OCI-LY3 (cell line): ENCODE measurements at regions not wholly inside any gene's neighbourhood (a gene's known extent, or its start where the extent isn't known, plus 50 kb on each side); places are given as distances from the start of the nearest gene placed in this dataset.

Experiments
- EZH2phosphoT487 ChIP-seq: fragments of 200-600 bp; shearing (Covaris generic); IDR thresholded peaks from 2 replicates; pipeline ENCODE4 v1.6.1; 2018; ENCODE audit warnings: antibody characterized with exemption, mixed run types, low read depth
- TF ChIP-seq, protein P1 (sequence below): fragments of 200-600, 300-600 bp; sonication (generic); IDR thresholded peaks from 2 replicates; pipeline ENCODE4 v1.5.1; 2014; ENCODE audit warnings: antibody characterized with exemption, low read length, low read depth

DNA sequence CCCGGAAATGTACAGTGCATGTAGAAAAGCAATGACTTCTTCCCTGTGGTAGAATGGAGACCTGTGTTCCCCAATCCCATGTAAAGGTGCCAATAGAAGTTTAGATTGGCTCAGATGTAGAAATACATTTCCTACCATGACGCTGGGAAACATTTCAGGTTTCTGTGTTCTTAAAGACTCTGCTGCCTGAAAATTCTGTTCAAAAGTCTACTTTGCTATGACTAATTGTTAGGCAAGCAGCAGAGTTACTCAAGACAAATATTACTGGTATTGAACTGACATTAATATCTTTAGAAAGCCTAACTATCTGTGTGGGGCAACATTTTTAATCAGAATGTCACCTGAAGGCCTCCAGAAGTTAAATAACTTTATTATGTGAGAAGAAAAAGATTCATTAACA is 75.5 kb upstream of the ELL2 start:
- TF ChIP-seq, protein P1, sequence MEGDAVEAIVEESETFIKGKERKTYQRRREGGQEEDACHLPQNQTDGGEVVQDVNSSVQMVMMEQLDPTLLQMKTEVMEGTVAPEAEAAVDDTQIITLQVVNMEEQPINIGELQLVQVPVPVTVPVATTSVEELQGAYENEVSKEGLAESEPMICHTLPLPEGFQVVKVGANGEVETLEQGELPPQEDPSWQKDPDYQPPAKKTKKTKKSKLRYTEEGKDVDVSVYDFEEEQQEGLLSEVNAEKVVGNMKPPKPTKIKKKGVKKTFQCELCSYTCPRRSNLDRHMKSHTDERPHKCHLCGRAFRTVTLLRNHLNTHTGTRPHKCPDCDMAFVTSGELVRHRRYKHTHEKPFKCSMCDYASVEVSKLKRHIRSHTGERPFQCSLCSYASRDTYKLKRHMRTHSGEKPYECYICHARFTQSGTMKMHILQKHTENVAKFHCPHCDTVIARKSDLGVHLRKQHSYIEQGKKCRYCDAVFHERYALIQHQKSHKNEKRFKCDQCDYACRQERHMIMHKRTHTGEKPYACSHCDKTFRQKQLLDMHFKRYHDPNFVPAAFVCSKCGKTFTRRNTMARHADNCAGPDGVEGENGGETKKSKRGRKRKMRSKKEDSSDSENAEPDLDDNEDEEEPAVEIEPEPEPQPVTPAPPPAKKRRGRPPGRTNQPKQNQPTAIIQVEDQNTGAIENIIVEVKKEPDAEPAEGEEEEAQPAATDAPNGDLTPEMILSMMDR, result no peak
- no peak for TF ChIP-seq EZH2phosphoT487
